Hematopoietic multipotent progenitor cell treated with erythropoietin and hydrocortisone succinate and interleukin-3 and kit ligand, for 4 days (in vitro differentiated cells): ENCODE measurements at regions not wholly inside any gene's neighbourhood (a gene's known extent, or its start where the extent isn't known, plus 50 kb on each side); places are given as distances from the start of the nearest gene placed in this dataset.
A peak's percentile ranks its signal among the peaks of the same experiment; 100 is the strongest.
"Not testable (repeated sequence)": the region's sequence is repeated elsewhere in the genome, so short reads cannot be mapped to it uniquely, and the experiment has no call there.

Experiments
- DNase-seq: peaks from one replicate; pipeline ENCODE4 v3.0.0-alpha.2; 2015

GRCh38 chr2:76252704-76253103, 542.0 kb upstream of the GCFC2 start:
- DNase-seq, result no peak

DNA sequence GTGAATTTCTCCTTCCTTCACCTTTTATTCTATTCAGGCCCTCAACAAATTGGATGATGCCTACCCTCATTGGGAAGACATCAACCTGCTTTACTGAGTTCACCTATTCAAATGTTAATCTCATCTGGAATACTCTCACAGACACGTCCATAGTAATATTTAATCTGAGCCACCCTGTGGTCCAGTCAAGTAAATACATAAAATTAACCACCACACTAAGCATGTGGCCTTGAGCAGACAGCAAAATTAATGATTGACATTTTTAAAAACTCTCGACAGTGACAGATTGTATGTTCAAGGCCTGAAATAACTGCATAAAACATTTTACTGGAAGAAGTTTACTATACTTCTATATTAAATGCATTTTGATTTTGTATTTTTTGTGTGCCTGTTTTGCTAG, 540.6 kb upstream of the GCFC2 start:
- no peak for DNase-seq

DNA sequence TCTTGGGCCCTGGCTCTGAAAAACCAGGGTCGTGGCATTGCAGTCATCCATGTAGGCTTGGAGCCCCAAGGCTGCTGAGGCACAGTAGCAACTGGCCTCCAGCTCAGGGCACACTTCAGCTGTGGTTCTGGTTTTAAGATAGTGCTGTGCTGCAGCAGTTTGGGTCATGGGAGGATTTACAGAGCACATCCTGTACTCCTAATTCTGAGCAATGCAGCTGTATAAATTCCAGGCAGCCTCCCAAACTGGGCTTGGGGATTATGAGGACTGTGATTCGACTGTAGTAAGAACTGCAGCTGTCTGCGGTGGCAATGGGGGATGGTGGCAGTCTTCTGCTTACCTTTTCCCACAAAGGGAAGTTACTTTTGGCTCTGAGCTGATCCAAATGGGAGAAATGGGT, 536.3 kb upstream of the GCFC2 start:
- DNase-seq, result no peak

GRCh38 chr2:76211991-76212985, 501.6 kb upstream of the GCFC2 start:
- DNase-seq, result no peak

GRCh38 chr2:76210551-76210950, 499.8 kb upstream of the GCFC2 start:
- no peak for DNase-seq

- no peak for DNase-seq
Observed at GRCh38 chr2:76204048-76204447, 493.3 kb upstream of the GCFC2 start.

DNA sequence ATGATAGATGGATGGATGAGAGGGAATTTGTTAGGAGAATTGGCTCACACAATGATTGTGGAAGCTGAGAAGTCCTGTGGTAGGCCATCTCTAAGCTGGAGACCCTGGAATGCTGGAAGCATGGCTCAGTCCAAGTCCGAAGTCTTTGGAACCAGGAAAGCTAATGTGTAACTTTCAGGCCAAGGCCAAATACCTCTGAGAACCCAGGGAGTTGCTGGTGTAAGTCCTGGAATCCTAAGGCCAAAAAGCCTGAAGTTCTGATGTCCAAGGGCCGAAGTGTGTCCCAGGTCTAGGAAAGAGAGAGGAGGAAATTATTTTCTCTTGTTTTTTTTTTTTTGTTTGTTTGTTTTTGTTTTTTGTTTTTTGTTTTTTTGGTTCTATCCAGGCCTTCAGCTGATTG, 492.2 kb upstream of the GCFC2 start:
- DNase-seq, result no peak

DNA sequence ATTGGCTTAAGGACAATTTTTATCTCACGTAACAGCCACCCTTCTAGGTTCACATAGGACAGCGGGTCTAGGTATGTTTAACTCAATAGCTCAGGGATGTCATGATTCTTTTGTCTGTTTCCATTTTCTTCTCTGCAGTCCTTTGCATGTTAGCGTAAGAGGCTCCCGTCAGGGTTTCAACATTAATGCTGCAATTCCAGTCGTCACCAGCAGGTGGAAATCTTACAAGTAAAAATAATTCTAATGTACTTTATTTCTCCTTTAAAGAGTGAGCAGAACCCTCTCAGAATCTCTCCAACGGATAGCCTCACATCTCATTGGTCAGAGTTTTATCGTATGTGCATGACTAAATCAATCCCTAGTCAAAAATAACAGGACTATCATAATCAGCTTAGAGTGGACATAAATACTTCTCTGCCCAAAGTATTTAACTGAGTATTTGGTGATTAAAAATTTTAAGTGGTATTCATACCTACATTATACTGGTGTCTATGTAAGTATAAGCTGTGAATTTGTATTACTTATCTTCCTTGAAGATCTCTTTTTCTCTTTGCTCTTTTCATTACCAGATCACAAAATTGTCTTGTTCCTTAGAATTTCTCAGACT, 487.2 kb upstream of the GCFC2 start:
- peak; percentile 79 for DNase-seq

DNA sequence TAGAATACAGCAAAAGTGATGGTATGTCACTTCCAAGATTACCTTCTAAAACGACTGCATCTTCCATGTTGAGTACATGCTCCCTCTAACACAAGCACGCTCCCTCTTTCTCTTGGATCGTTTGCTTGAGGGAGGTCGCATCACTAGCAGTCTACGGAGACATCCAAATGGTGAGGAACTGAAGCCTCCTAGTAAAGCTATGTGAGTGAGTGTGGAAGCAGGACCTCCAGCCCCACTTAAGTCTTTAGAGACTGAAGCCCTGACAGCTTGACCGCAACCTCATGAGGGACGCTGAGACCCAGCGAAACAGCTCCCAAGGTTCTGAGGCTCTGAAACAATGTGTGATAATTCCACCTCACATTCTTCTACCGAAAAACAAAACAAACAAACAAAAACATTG, 486.7 kb upstream of the GCFC2 start:
- no peak for DNase-seq

DNA sequence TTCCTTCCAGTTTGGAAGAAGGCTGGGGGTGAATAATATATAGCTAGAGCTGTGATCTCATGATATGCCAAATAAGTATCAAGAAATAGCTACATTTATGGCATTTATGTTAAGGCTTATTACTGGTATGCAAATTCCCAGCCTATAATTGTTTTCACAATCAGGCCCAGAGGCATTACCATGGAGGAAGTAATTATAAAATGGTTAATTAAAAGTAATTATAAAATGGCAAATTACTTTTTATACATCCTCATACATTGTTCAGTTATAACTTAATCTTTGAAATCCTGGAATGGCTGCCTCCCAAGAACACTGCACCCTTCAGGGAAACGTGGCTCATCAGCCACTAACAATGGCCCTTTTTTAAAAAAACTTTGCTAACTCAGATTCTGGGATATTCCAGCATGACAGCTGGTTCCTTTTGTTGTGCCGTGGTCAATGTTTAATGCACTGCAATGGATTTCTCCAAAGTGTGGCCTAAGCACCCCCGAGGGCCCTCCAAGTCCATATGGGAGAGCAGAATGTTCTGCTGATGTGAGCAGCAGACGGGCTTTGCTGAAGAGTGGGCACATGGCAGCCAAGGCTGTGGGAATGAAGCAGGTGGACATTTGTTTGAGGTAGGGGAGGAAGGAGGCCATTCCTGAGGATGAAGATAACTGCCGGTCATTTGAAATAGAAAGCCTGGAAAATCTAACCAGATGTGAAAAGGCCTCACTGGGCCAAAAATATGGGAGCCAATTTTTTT, 483.5 kb upstream of the GCFC2 start:
- DNase-seq, result no peak

DNA sequence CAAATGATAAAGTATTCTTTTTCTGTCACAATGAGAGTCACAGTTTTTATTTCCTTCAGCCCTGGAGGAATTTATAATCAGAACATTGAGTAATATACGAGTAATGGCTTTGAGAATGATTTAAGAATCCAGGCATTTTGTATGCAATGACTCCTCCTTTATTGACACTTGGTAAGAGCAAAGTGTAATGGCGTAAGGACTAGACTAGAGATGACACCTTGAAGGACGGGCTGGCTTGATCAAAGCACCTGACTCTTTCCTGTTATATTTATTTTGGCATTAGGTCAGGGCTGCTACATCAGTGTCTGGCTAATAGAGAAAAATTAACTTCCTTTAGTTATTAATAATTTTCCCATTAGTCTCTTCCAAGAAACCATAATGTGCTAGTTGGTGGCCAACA, 482.4 kb upstream of the GCFC2 start:
- no peak for DNase-seq

DNA sequence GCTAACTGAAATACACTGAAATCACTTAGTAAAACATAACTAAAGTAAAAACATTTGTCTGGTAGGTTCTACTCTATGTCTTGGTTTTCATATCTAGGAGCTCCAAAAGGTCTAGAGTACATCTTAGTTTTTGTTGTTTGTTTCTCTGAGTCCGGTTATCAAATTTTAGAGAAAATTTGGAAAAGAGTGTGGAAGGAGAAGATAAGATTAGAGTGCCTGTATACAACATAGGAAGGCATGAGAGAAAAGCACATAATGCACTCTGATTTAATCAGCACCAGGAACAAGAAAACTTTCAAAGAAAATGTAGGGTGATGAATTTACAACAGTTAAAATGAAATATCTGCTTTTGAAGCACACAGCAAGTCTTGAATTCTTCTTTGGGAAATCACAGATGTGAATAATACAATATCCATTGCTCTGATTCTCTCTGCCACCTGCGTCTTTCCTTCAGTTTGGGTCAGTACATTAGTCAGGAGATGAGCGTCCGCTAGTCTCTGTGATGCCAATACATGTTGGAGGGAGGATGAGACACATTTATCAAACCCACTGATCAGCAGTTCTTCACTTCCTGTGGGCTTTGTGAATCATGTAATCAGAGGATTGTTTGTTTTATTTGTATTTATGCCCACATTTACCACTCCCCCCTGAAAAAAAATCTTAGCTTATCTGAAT, 477.8 kb upstream of the GCFC2 start:
- DNase-seq, result no peak

DNA sequence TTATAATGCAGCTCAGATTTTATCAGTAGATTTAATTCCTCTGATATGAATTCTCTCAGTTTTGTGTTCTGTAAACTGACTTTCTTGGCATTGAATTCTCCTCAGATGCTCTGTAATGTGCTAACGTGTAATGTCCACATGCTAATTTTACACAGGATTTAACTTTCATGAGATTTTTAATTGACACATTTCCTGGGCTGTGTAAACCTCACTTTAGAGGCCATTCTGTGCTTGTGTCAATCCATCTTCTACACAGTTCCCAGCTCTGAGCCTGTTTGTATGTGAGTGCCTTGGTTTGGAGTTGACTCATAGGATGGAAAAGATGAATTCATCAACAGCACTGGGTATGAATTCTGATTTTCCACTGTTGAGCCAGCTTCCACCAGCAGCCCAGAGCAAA, 476.7 kb upstream of the GCFC2 start:
- DNase-seq, result no peak

- DNase-seq, result no peak
Observed at GRCh38 chr2:76180676-76181075, 470.0 kb upstream of the GCFC2 start.

- no peak for DNase-seq
Observed at GRCh38 chr2:76178610-76179009, 467.9 kb upstream of the GCFC2 start.

DNA sequence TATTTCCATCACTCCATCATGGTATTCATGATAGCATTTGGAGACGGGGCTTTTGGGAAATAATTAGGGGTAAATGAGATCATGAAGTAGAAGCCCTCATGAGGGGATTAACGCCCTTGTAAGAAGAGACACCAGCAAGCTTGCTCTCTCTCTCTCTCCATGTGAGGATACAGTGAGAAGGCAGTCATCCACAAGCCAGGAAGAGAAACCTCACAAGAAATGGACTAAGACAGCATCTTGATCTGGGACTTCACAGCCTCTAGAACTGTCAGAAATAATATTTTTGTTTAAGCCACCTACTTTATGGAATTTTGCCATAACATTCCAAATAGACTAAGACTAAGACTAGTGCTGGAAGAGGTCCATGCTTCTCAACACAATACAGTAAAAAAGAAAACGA, 464.6 kb upstream of the GCFC2 start:
- no peak for DNase-seq

GRCh38 chr2:76174505-76174904, 463.8 kb upstream of the GCFC2 start:
- no peak for DNase-seq

- DNase-seq, result not testable (repeated sequence)
Observed at GRCh38 chr2:76173206-76173605, 462.5 kb upstream of the GCFC2 start.

DNA sequence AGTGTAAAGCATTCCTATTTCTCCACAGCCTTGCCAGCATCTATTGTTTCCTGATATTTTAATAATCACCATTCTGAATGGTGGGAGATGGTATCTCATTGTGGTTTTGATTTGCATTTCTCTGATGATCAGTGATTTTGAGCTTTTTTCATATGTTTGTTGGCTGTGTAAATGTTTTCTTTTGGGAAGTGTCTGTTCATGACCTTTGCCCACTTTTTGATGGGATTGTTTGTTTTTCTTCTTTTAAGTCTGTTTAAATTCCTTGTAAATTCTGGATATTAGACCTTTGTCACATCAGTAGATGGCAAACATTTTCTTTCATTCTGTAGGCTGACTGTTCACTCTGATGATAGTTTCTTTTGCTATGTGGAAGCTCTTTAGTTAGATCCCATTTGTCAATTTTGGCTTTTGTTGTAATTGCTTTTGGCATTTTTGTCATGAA, 461.5 kb upstream of the GCFC2 start:
- DNase-seq, result not testable (repeated sequence)

GRCh38 chr2:76170856-76171255, 460.1 kb upstream of the GCFC2 start:
- no peak for DNase-seq

DNA sequence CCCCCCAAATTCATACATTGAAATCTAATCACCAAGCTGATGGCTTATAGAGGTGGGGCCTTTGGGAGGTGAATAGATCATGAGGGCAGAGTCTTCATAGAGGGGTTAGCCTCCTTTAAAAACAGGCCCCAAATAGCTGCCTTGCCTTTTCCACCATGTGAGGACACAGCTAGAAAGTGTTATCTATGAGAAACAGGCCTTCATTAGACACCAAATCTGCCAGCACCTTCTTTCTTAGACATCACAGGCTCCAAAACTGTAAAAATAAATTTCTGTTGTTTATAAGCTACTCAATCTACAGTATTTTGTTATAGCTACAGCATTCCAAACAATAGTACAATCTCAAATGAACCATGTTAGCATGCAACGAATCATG, 459.3 kb upstream of the GCFC2 start:
- no peak for DNase-seq

- DNase-seq, result no peak
Observed at GRCh38 chr2:76169276-76170008, 458.7 kb upstream of the GCFC2 start.
